ENCODE measurements at regions not wholly inside any gene's neighbourhood (a gene's known extent, or its start where the extent isn't known, plus 50 kb on each side); places are given as distances from the start of the nearest gene placed in this dataset.
"Not testable (repeated sequence)": the region's sequence is repeated elsewhere in the genome, so short reads cannot be mapped to it uniquely, and the experiment has no call there.

DNA sequence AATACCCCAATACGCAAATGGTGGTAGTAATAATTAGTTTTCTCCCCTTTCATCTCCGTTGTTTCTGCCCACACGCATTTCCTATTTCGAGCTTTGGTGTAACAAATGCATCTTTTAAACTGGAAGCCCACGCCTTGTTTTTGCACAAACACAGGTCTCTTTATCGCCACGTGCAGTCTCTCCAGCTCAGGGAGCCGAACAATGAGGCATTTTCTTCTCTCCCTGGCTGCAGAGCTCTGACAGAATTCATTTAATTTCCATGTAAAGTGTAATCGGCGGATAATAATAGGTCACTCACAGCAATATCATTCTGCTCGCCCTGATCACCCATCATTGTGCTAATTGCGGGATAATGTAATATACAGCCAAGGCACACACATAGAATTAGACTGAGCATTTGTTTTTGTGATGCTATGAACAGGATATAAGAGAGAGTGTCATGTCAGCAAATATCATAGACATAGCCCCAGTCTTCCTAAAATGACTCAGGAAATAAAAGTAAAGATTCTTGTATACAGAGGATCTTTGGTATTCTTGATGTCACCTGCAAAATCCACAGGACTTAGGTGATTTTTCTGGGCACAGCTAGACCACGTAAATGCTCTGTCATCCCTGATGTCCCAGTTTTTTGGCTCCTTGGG lies 452.6 kb upstream of the CDH11 start:
- ATAC-seq (peak; percentile 78), DNase-seq (ENCODE audit: low spot score) (no peak)
- intact Hi-C loops (cut with DNase I), result no loop called here

DNA sequence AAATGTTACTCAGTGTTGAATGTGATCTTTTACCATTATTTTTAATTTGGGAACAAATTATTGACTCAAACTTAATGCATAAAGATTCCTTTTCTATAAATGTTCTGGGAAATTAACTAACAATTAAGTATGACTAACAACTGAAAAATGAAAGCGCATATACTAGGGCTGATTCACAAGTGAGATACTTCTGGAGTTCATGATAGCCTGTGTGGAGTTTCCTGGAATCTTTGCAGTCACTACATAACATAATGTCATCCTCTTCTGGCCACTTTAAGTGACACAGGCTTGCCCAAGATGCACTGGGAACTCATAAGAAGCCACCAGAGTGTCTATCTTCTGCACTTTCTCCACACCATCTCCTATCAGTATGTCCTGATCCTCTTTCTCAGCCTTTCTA lies 450.3 kb upstream of the CDH11 start:
- DNase-seq (ENCODE audit: low spot score) (no peak), ATAC-seq (no peak)
- intact Hi-C loops (cut with DNase I), result no loop called here

GRCh38 chr16:65570261-65570660 lies 448.4 kb upstream of the CDH11 start:
- ATAC-seq (peak; percentile 45), DNase-seq (ENCODE audit: low spot score) (no peak)
- intact Hi-C loops (cut with DNase I), result no loop called here

GRCh38 chr16:65559846-65560245 lies 438.0 kb upstream of the CDH11 start:
- DNase-seq (ENCODE audit: low spot score) (no peak), ATAC-seq (no peak)
- intact Hi-C loops (cut with DNase I), result no loop called here

- intact Hi-C loops (cut with DNase I); DNase-seq (ENCODE audit: low spot score); ATAC-seq: not testable (repeated sequence)
These were observed 427.8 kb upstream of the CDH11 start for GRCh38 chr16:65549689-65550088.

DNA sequence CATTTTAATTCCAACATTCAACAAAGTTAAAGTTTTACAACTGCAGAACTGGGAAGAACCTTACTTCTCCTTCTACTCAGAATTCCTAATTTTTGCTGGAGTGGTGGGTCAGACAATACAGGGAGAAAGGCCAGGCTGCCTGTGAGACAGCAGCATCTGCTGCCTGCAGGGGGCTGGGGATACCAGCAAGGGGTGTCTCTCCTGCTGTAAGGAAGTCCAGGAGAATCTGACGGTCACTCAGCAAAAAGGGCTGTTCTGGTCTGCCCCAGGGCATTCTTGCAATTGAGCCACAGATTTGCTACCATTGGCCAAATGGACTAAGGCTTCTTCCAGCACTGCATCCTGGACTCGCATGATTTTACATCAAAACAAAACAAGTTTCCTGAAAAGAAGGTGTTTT lies 426.6 kb upstream of the CDH11 start:
- DNase-seq (ENCODE audit: low spot score) (no peak), ATAC-seq (no peak)
- intact Hi-C loops (cut with DNase I), result no loop called here

DNA sequence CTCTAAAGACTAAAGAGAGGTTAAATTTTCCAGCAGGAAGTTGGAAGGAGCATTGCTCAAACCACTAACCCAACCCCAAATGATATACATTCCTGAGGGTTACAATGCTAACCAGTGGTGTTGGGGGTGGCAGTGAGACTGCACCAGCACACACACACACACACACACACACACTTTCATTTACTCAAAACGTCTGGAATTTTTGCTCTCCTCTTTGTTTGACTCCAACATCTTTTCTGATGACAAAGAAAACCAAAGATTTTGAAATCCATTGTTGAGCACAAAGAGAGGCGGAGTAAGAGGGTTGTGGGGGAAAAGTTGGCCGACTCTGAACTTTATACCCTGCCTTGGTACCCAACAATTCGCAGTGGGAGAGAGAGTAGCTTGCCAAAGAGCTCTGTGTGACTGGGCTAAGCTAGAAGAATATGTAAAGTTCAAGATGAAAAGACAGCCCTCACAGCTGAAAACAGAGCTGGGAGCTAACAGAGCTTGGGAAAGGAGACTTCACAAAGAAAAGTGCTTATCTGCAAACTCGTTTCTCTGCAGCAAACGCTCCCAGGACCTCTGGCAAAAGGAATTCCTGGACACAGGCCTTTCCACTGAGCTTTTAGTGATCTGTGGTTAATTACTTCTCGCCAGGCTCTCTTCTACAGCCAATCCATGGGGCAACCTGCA lies 426.0 kb upstream of the CDH11 start:
- no peak for DNase-seq (ENCODE audit: low spot score)
- intact Hi-C loops (cut with DNase I), result no loop called here
- peak; percentile 60 for ATAC-seq

- DNase-seq (ENCODE audit: low spot score) (no peak), ATAC-seq (no peak)
- intact Hi-C loops (cut with DNase I), result no loop called here
These were observed 424.5 kb upstream of the CDH11 start for GRCh38 chr16:65546353-65546791.

DNA sequence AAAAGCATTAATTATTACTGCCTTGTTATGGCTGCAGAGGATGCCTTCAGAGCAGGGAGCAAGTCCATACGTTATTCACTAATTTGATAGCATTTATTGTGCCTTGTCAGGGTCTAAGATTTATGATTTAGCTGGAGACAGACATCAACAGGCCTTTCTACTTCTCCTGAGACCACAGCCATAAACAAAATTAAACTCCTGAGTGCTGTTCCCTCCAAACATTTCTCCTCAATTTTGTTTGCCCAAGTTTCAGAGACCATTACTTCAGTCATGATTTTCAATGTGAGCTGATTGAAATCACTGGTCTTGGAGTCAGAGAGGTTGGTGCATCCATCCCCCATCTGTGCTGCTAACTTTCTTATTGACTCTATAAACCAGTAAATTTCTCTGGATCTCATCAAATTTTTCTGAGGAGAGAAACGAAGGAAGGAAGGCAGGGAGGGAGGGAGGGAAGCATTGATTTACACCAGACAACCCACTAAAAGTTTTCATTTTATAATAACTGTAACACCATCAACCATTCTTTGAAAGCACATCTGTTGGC lies 423.6 kb upstream of the CDH11 start:
- DNase-seq (ENCODE audit: low spot score) (no peak), ATAC-seq (no peak)
- intact Hi-C loops (cut with DNase I), result no loop called here

GRCh38 chr16:65543781-65544740 lies 422.2 kb upstream of the CDH11 start:
- DNase-seq (ENCODE audit: low spot score), result no peak
- intact Hi-C loops (cut with DNase I), result no loop called here
- ATAC-seq, result no peak

DNA sequence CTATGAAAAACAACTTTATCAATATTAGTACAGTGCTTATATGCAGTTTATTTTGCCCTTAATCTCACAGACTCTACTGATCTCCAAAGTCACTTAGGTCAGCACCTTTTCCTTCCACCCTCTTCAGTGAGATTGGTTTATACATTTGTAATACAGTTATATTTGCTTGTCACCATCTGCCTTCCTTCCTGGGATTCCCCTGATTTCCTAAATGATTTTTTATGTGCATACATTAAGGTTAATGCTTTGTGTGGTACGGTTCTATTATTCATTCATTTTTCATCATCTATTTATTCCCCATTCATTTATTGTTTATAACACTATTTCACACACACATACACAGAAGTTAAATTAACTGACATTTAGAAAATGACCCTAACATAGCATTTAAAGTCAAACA lies 419.8 kb upstream of the CDH11 start:
- ATAC-seq (no peak), DNase-seq (ENCODE audit: low spot score) (no peak)
- intact Hi-C loops (cut with DNase I), result no loop called here

DNA sequence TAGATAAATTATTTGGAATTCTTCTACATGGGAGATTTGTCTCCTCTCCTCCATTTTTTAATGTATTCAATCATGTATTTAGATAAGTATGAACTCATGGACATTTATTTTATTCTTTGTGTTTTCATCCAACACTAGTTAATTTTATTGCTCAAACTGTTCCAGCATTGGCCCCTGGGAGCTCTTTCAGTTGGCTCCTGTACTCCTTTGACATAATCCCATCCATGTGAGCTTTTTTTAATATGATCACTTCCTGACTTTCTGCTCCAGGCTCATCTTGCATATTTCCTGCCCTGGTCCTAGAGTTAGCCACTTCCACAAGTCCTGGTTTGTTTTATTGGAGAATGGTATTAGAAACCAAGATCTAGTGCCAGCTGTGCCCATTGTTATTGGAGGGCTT lies 419.0 kb upstream of the CDH11 start:
- no peak for ATAC-seq
- DNase-seq (ENCODE audit: low spot score), result no peak
- intact Hi-C loops (cut with DNase I), result no loop called here

DNA sequence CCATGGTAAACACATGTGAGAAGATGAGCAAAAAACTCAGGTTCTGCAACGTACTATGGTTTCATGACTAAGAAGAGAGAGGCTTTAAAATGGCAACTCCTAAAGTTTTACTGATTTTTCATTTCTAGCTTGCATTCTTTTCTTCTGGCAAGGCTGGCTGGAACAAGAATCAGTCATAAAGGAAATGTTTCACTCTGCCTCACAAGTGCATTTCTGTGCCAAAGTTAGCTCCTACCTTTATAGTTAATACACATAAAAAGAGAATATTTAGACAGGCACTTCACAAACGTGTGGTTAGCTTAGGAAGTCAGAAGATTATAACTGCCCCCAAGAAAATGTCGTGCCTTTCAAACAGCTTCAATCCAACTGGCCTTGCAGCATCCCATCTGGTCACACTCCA lies 417.1 kb upstream of the CDH11 start:
- no peak for ATAC-seq
- intact Hi-C loops (cut with DNase I), result no loop called here
- no peak for DNase-seq (ENCODE audit: low spot score)

GRCh38 chr16:65537336-65537735 lies 415.5 kb upstream of the CDH11 start:
- DNase-seq (ENCODE audit: low spot score) (no peak), ATAC-seq (no peak)
- intact Hi-C loops (cut with DNase I), result no loop called here

GRCh38 chr16:65534121-65534528 lies 412.3 kb upstream of the CDH11 start:
- ATAC-seq (no peak), DNase-seq (ENCODE audit: low spot score) (no peak)
- intact Hi-C loops (cut with DNase I), result no loop called here

- intact Hi-C loops (cut with DNase I), result no loop called here
- no peak for DNase-seq (ENCODE audit: low spot score)
- no peak for ATAC-seq
These were observed 411.0 kb upstream of the CDH11 start for GRCh38 chr16:65532846-65533245.

GRCh38 chr16:65532258-65532657 lies 410.4 kb upstream of the CDH11 start:
- intact Hi-C loops (cut with DNase I), result no loop called here
- ATAC-seq, result peak; percentile 70
- DNase-seq (ENCODE audit: low spot score), result no peak

DNA sequence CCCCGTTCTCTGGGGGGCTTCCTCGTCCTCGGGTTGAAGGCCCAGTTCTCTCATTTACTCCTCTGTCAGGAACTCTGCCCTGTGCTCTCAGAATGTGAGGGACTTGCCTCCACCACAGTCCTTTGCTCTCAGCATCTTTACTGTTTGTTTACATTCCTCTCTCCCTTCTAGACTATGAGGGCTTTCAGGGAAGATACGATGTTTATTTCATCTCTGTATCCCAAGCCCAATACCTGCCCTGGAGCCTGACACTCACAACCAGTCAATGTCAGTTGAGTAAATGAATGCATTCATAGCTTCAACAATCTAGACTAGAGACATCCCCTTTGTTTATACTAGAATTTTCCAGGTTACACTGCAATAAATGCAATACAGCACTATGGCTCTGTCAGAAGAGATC lies 409.6 kb upstream of the CDH11 start:
- ATAC-seq (no peak), DNase-seq (ENCODE audit: low spot score) (no peak)
- intact Hi-C loops (cut with DNase I), result no loop called here

- ATAC-seq, result no peak
- intact Hi-C loops (cut with DNase I), result no loop called here
- no peak for DNase-seq (ENCODE audit: low spot score)
These were observed 403.8 kb upstream of the CDH11 start for GRCh38 chr16:65525707-65526106.

DNA sequence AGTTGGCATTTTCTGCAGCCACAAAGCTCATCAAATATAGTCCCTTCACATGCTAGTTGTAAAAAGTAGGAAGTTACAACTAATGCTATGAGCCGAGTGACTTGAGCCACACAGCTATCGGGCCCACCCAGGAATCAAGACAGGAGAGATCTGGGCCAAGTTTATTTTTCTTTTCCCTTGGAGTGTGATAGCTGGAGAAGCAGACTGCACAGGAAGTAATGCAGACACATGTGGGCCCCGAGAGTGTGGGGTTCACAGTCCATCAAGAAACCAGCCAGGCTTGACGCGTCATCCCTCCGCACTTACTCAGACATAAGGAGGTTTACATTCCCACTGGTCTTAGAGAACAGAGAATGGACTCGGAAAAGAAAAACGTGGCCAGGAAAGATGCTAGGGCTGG lies 403.1 kb upstream of the CDH11 start:
- ATAC-seq, result no peak
- DNase-seq (ENCODE audit: low spot score), result no peak
- intact Hi-C loops (cut with DNase I), result no loop called here

Data from sciatic nerve (tissue), 2 donors.